ENCODE measurements at regions not wholly inside any gene's neighbourhood (a gene's known extent, or its start where the extent isn't known, plus 50 kb on each side); places are given as distances from the start of the nearest gene placed in this dataset.

DNA sequence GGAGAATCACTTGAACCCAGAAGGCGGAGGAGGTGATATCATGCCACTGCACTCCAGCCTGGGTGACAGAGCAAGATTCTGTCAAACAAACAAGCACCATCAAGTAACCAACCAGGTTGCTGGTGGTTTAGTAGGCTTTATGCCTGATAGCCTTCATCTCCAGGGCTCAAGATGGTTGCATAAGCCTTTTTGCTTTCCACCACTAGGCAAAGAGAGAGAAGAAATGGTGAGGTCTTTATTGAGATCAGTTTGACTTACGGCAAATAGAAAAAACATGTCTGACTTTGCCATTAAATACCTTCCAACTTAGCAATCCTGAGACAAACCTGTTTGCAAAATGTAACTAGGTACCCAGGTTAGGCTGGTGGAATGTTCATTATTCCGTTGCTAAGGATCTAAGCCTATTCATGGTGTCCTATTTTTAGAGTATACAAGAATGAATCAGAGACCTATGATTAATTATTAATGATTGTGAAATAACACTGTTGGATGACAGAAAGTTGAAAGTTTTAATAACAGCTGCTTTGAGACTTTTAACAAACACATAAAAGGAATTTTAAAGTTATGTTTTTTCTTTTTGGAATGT is 53.5 kb upstream of the SLC38A11 start:
- FAIRE-seq (no peak), DNase-seq (ENCODE audit: insufficient read length) (no peak)
- no peak for TF ChIP-seq TAF1 (IDR thresholded peaks at IDR 0.05; ENCODE audit: borderline replicate concordance, low read depth, low read length)
- no peak for TF ChIP-seq POLR2AphosphoS5 (IDR thresholded peaks at IDR 0.05; ENCODE audit: low read depth, low read length)

DNA sequence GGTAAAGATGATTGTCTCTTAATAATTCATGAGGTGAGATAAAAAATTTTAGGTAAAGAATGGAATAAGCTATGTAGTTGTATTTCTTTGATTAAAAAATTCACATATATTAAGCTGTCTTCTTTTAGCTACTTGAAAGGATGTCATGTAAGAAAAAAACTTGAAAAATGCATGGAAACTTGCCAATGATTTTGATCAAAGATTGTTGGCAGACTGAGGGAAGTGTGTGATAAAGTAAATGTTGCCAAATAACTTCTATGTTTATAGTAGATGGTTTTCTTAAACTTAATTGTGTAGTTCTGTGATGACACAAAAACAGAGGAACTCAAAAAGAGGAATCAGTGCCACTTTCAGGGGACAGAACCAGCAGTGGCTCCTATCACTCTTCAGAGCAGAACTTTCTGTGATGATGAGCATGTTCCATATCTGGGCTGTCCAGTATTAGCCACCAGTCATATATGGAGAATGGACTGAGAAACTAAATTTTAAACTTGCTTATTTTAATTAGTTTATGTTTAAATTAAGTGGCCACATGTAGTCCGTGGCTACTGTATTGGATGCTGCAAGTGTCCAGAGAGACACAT is 51.9 kb upstream of the SLC38A11 start:
- TF ChIP-seq POLR2AphosphoS5 (IDR thresholded peaks at IDR 0.05; ENCODE audit: low read depth, low read length), result no peak
- TF ChIP-seq POLR2A (IDR thresholded peaks at IDR 0.05; ENCODE audit: low read depth, low read length), result no peak
- FAIRE-seq, result no peak
- DNase-seq (ENCODE audit: insufficient read length), result no peak
